GM21737 (cell line): ENCODE measurements at regions not wholly inside any gene's neighbourhood (a gene's known extent, or its start where the extent isn't known, plus 50 kb on each side); places are given as distances from the start of the nearest gene placed in this dataset.

ENCODE experiments used
- ATAC-seq: cut with Tn5 transposase; IDR thresholded peaks from one replicate; pipeline ENCODE4 v1.9.1; 2021; ENCODE audit warnings: mild to moderate bottlenecking, moderate library complexity; ENCODE audit not compliant: unreplicated experiment

DNA sequence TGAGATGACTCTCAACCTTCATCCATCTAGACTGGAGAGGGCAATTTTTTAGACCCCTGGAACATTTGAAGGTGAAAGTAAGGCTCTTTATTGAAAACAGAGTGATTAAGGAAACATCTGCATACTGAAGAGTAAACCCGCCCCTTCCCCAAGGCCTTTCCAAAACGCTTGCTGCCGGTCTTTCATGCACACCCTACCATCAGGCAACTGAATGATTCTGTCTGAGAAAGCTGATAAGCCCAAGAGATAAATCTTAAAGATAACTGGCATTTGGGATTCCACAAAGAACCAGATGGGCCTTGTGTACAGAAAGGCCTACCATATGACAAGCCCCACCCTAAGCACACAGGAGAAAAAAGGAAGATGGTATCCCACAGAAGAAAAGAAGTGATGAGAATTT lies 54.4 kb upstream of the PIK3R1 start:
- no peak for ATAC-seq

DNA sequence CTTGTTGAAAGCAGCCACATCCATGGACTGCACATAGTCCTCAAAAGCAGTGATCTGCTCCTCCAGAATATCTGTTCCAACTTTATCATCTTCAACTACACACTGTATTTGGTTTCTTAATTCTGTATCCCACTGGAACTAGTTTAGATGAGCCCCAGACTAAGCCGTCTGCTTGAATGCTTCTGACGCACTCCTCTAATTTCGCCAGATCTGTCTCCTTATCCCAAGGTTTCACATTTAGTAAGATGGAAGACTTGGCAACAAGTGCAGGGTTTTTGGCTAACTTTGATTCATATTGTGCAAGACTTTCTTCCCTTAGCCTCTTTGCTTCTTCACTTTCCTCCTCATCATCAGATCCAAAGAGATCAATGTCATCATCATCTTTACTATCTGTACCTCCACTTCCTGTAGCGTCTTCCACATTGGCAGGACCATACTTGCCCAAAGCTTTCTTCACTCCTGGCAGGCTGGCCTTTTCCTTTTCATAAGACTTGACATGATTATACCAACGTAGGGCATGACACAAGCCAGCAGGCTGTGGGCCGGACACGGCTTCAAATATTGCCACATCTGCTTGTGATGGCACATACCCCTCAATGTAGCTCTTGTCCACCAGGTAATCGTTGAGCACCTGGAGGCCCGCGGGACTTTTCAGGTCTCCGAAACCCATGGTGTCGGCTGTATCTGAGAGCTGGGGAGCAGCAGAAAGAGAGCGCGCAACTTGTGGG lies 56.2 kb upstream of the PIK3R1 start:
- no peak for ATAC-seq

GRCh38 chr5:68155940-68156339 lies 59.6 kb upstream of the PIK3R1 start:
- no peak for ATAC-seq

DNA sequence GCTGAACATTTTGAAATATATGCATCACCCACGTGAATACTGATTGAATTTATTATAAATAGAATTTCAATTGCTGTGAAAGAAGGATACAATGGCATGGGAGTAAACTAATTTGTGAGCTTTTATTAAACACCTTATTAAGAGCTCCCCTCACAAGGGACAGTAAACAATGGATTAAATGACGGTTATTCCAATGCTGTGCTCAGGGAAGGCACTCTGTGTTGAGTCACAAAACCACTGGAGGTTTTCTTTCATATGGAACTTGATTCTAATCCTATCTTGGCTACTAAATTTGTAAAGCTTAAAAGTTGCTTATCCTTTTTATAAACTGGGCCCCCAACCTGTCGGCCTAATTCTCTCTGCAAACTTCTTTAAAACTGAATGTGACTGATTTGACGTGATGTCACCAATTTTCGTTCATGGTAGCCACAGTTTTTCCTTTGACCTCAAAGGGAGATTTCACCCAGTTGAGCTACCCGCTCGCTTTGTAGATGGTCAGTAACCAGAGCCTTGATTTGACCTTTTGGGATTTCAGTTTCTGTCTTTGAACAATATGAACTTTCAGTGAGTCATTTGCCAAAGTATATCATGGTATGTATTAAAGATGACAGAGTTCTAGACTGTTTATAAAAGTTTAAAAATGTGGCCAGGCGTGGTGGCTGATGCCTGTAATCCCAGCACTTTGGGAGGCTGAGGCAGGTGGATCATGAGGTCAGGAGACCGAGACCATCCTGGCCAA lies 61.3 kb upstream of the PIK3R1 start:
- ATAC-seq = no peak

GRCh38 chr5:68151812-68152211 lies 63.7 kb upstream of the PIK3R1 start:
- ATAC-seq = no peak

DNA sequence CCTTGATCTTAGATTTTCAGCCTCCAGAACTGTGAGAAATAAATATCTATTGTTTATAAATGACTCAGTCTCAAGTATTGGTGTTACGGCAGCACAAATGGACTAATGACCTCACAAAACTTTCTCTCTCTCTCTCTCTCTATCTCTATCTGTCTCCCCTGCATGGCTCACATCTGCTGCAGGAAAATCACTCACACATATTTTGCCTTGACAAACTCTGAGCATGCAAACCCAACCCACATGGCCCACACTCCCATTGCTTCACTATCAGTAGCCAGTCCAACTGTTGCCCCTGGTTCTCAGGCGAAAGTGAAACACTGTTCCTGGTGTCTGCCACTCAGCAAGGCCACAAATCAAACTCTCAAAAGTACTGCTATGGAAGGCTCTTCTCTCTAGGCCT lies 66.4 kb upstream of the PIK3R1 start:
- ATAC-seq = no peak

GRCh38 chr5:68148096-68148495 lies 67.5 kb upstream of the PIK3R1 start:
- peak; percentile 57 for ATAC-seq

DNA sequence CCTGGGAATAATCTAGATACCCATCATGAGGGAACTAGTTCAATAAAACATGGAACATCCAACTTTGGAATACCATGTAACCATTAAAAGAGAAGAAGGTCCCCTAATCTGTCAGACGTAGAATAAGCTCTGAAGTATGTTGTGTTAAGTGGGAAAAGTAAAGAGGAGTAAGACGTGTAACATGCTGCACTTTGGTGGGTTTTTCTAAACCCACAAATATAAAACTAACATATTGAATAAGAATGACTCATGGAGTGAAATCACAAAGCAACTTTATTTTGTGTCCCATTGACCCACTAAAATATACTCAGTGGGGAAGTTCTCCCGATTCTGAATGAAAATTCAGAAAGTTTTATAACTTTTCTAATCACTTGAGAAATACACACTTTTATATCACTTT lies 67.9 kb upstream of the PIK3R1 start:
- no peak for ATAC-seq

GRCh38 chr5:68141494-68141893 lies 74.1 kb upstream of the PIK3R1 start:
- peak; percentile 49 for ATAC-seq

DNA sequence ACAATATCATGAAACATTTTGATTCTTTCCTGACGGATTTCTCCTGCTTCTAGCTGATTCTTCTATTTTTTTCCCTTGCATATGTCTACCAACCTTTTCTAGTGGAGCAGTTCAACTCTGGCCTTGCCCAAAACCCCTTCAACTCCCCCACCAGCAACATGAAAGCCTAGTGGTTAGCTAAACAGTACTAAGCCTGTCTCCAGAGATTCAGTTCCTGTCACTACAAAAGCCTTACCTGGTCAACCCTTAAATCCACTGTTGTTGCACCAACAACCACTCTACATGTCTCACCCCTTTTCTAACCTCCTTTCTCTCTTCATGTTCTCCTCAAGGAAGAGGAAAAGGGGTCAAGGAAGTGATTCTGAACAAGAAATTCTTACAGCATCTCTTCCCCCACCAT lies 74.8 kb upstream of the PIK3R1 start:
- peak; percentile 49 for ATAC-seq

DNA sequence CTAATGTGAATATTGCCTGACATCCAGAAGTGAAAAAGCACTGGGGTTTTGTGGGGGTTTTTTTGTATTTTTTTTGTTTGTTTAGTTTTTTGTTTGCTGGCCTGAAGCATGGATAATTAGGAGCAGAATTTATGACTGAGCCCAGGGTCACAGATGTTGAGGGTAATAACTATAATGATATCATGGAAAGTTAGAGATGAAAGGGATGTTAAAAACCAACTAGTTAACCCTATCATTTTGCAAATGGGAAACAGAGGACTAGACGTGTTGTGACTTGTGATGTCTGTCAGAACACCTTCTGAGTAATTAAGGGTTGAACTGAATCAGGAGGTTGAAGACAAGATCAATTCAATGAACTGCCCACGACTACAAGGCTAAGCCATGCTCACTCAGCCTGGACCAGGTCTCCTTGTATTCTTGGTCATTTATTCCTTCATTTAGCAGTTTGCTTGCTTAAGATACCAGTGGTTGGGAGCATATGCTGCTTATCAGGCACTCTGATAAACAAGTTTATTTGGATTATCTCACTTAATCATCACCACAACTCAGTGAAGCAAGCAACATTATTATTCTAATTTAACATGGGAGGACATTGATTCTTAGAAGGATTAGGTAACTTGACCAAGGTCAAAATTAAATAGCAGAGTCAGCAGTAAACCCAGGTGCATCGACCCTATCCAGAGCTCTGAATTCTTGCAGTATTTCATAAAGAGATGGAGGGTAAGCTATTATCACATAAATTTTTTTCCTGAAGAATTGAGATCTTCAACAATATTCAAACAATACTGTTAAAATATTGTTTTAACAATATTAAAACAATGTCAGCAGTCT lies 75.7 kb upstream of the PIK3R1 start:
- ATAC-seq = no peak

GRCh38 chr5:68137511-68138140 lies 77.9 kb upstream of the PIK3R1 start:
- no peak for ATAC-seq

- ATAC-seq = no peak
These were observed 80.8 kb upstream of the PIK3R1 start for GRCh38 chr5:68134669-68135313.

GRCh38 chr5:68134033-68134668 lies 81.4 kb upstream of the PIK3R1 start:
- no peak for ATAC-seq

DNA sequence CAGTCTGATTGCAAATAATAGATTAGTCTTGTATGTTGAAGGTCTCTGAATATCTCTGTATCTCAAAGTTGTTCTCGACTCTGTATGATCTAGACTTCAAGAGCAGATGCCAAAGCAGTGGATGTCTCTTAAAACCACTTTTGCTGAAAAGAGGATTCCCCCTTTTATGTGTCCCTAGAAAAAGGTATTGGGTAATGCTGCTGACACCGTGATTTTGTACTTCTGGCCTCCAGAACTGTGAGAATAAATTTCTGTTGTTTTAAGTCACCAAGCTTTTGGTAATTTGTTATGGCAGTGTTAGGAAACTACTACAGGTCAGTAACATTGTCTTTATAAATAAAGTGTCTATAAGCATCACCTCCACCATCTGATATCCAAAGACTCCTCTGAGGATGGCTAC lies 85.3 kb upstream of the PIK3R1 start:
- ATAC-seq = no peak

DNA sequence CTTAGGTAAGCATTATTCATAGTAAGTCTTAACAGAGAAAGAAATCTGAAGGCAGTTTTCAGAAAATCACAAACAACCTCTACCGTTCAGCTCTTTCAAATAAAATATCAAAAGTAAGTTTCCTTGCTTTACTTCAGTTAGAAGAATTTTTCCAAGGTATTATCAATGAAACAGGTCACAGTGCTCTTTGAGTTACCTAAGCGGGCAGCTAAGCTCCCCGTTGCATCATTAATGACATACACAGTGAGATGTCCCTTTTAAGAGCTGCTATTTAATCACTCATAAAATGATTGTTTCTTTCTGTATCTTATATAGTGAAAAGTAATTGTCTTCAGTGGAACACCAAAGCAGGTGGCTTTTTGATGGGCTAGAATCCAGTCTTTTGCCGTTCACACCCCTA lies 86.2 kb upstream of the PIK3R1 start:
- no peak for ATAC-seq

GRCh38 chr5:68126886-68127285 lies 88.7 kb upstream of the PIK3R1 start:
- no peak for ATAC-seq

DNA sequence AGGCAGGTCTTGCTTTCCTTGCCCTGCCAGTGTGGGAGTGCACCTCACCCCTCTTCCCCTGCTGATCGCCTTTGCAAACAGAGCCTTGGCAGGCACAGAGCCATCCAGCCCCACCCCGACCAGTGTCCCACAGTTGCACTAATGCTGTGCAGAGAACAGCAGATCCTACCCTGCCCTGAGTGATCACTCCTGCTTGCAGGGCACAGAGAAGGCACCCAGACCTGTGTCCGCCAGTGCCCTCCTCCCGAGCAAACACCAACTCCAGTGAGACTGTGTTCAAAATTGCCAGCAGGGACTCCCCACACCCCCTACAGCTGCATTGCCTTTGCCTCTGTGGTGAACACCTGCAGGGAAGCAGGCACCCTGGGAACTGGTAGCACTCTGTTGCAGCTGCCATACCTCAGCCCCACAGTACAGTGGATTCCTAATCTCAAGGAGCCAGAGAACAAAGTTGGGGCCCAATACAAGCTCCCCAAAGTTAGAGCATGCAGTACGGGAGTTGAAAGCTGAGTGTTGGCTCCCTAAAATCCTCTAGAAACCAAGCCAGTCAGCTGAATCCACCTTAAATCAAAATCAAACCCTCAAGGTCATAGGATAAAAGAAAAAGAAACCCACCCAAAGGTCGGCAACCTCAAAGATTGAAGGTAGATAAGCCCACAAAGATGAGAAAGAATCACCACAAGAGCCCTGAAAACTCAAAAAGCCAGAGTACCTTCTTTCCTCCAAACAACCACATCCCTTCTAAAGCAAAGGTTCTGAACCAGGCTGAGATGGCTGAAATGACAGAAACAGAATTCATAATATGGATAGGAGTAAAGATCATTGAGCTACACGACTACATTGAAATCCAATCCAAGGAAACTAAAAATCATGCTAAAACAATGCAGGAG lies 92.9 kb upstream of the PIK3R1 start:
- no peak for ATAC-seq

- ATAC-seq = no peak
These were observed 98.6 kb upstream of the PIK3R1 start for GRCh38 chr5:68116868-68117411.
